HAP-1 (cell line): ENCODE measurements at regions not wholly inside any gene's neighbourhood (a gene's known extent, or its start where the extent isn't known, plus 50 kb on each side); places are given as distances from the start of the nearest gene placed in this dataset.
A peak's percentile ranks its signal among the peaks of the same experiment; 100 is the strongest.

Experiments used
- DNase-seq, 2 experiments: peaks; one replicate each; pipeline ENCODE4 v3.0.0-alpha.2; 2016 to 2020; ENCODE audit warnings: low spot score in 2 of 2
- H3K27me3 ChIP-seq: fragments of 250-450 bp; sonication (Bioruptor Pico); 2 replicates; pipeline ENCODE4 v1.5.1; 2020; ENCODE audit warnings: low read depth, mild to moderate bottlenecking, moderate library complexity
- H3K36me3 ChIP-seq: fragments of 250-450 bp; sonication (Bioruptor Pico); replicated peaks from 2 replicates; pipeline ENCODE4 v1.5.1; 2020; ENCODE audit warnings: mild to moderate bottlenecking
- H3K4me1 ChIP-seq: fragments of 250-450 bp; sonication (Bioruptor Pico); 2 replicates; pipeline ENCODE4 v1.5.1; 2020; ENCODE audit warnings: mild to moderate bottlenecking
- H3K4me3 ChIP-seq: fragments of 250-450 bp; sonication (Bioruptor Pico); 2 replicates; pipeline ENCODE4 v1.5.1; 2020; ENCODE audit warnings: mild to moderate bottlenecking, moderate library complexity
- H3K9me3 ChIP-seq: fragments of 250-450 bp; sonication (Bioruptor Pico); 2 replicates; pipeline ENCODE4 v1.5.1; 2020; ENCODE audit warnings: mild to moderate bottlenecking, moderate library complexity
- in situ Hi-C: fragments of 300-500 bp; cut with MboI; formaldehyde crosslinking; loops from 3 replicates; pipeline ENCODE4 v1.14.3; 2020; ENCODE audit warnings: low sequenced_read_pairs, inconsistent platforms, mixed read lengths

- Histone ChIP-seq H3K9me3 (no peaks in the 10 kb centered on the region), H3K4me1 (peaks cover 25% of the 10 kb centered on the region), H3K4me3 (no peak overlapping the region), H3K36me3 (no peaks in the 10 kb centered on the region), H3K27me3 (no peaks in the 10 kb centered on the region)
- no peak for DNase-seq
- in situ Hi-C loops = no loop called here
Measured at GRCh38 chr3:1527786-1528185, 435.0 kb downstream of the CNTN6 start.

GRCh38 chr3:1528621-1529020, 435.8 kb downstream of the CNTN6 start:
- Histone ChIP-seq H3K36me3 (no peaks in the 10 kb centered on the region), H3K4me3 (no peak overlapping the region), H3K9me3 (no peaks in the 10 kb centered on the region), H3K27me3 (no peaks in the 10 kb centered on the region), H3K4me1 (peaks cover 25% of the 10 kb centered on the region)
- in situ Hi-C loops = no loop called here
- DNase-seq = no peak

- H3K36me3 ChIP-seq = no peaks in the 10 kb centered on the region
- in situ Hi-C loops = no loop called here
- no peak overlapping the region for H3K4me3 ChIP-seq
- no peaks in the 10 kb centered on the region for H3K9me3 ChIP-seq
- DNase-seq = peak; percentile 9 to 65
- H3K4me1 ChIP-seq = peaks cover 25% of the 10 kb centered on the region
- no peaks in the 10 kb centered on the region for H3K27me3 ChIP-seq
Measured at GRCh38 chr3:1529676-1530075, 436.9 kb downstream of the CNTN6 start.

GRCh38 chr3:1531981-1532380, 439.2 kb downstream of the CNTN6 start:
- no peaks in the 10 kb centered on the region for H3K27me3 ChIP-seq
- H3K4me1 ChIP-seq = peaks cover 25% of the 10 kb centered on the region
- no peak overlapping the region for H3K4me3 ChIP-seq
- no peaks in the 10 kb centered on the region for H3K9me3 ChIP-seq
- in situ Hi-C loops = no loop called here
- no peaks in the 10 kb centered on the region for H3K36me3 ChIP-seq
- DNase-seq = no peak

- in situ Hi-C loops = no loop called here
- H3K27me3 ChIP-seq = no peaks in the 10 kb centered on the region
- H3K4me1 ChIP-seq = peaks cover 25% of the 10 kb centered on the region
- no peaks in the 10 kb centered on the region for H3K36me3 ChIP-seq
- no peaks in the 10 kb centered on the region; the same call in 1 of the 2 replicates for H3K9me3 ChIP-seq
- H3K4me3 ChIP-seq = no peak overlapping the region
- no peak for DNase-seq
Measured at GRCh38 chr3:1532935-1533606, 440.2 kb downstream of the CNTN6 start.

GRCh38 chr3:1533763-1534162, 440.9 kb downstream of the CNTN6 start:
- Histone ChIP-seq H3K4me1 (peaks cover 20% of the 10 kb centered on the region), H3K9me3 (no peaks in the 10 kb centered on the region; the same call in 1 of the 2 replicates), H3K36me3 (no peaks in the 10 kb centered on the region), H3K27me3 (no peaks in the 10 kb centered on the region), H3K4me3 (no peak overlapping the region)
- in situ Hi-C loops = no loop called here
- DNase-seq = no peak

- H3K4me3 ChIP-seq = no peak overlapping the region
- H3K36me3 ChIP-seq = no peaks in the 10 kb centered on the region
- H3K4me1 ChIP-seq = peaks cover 15% of the 10 kb centered on the region
- H3K9me3 ChIP-seq = no peaks in the 10 kb centered on the region; the same call in 1 of the 2 replicates
- H3K27me3 ChIP-seq = no peaks in the 10 kb centered on the region
- in situ Hi-C loops = no loop called here
- no peak for DNase-seq
Measured at GRCh38 chr3:1534252-1534651, 441.4 kb downstream of the CNTN6 start.

GRCh38 chr3:1535361-1535760, 442.5 kb downstream of the CNTN6 start:
- Histone ChIP-seq H3K9me3 (no peaks in the 10 kb centered on the region; the same call in 1 of the 2 replicates), H3K27me3 (no peaks in the 10 kb centered on the region), H3K4me1 (peaks cover 8% of the 10 kb centered on the region), H3K4me3 (no peak overlapping the region), H3K36me3 (no peaks in the 10 kb centered on the region)
- no peak for DNase-seq
- in situ Hi-C loops = no loop called here

- H3K36me3 ChIP-seq = no peaks in the 10 kb centered on the region
- DNase-seq = peak; percentile 59 to 74
- in situ Hi-C loops = no loop called here
- H3K9me3 ChIP-seq = no peaks in the 10 kb centered on the region; the same call in 1 of the 2 replicates
- H3K4me3 ChIP-seq = no peak overlapping the region
- no peaks in the 10 kb centered on the region for H3K27me3 ChIP-seq
- peaks cover 9% of the 10 kb centered on the region for H3K4me1 ChIP-seq
Measured at GRCh38 chr3:1540686-1541085, 447.9 kb downstream of the CNTN6 start.

- Histone ChIP-seq H3K4me1 (no peaks in the 10 kb centered on the region), H3K9me3 (no peaks in the 10 kb centered on the region), H3K36me3 (no peaks in the 10 kb centered on the region), H3K4me3 (no peak overlapping the region), H3K27me3 (no peaks in the 10 kb centered on the region)
- no peak for DNase-seq
- in situ Hi-C loops = no loop called here
Measured at GRCh38 chr3:1551741-1552140, 458.9 kb downstream of the CNTN6 start.

GRCh38 chr3:1552831-1553230, 460.0 kb downstream of the CNTN6 start:
- H3K36me3 ChIP-seq = no peaks in the 10 kb centered on the region
- no peak for DNase-seq
- in situ Hi-C loops = no loop called here
- H3K27me3 ChIP-seq = no peaks in the 10 kb centered on the region
- H3K9me3 ChIP-seq = no peaks in the 10 kb centered on the region
- no peak overlapping the region for H3K4me3 ChIP-seq
- no peaks in the 10 kb centered on the region for H3K4me1 ChIP-seq

- H3K9me3 ChIP-seq = no peaks in the 10 kb centered on the region
- no peak for DNase-seq
- H3K36me3 ChIP-seq = no peaks in the 10 kb centered on the region
- no peaks in the 10 kb centered on the region for H3K27me3 ChIP-seq
- H3K4me3 ChIP-seq = no peak overlapping the region
- no peaks in the 10 kb centered on the region for H3K4me1 ChIP-seq
- in situ Hi-C loops = no loop called here
Measured at GRCh38 chr3:1561427-1561826, 468.6 kb downstream of the CNTN6 start.

- Histone ChIP-seq H3K9me3 (no peaks in the 10 kb centered on the region), H3K4me3 (no peak overlapping the region), H3K36me3 (no peaks in the 10 kb centered on the region), H3K27me3 (no peaks in the 10 kb centered on the region), H3K4me1 (peaks cover 7% of the 10 kb centered on the region; the same call in 1 of the 2 replicates)
- no peak for DNase-seq
- in situ Hi-C loops = no loop called here
Measured at GRCh38 chr3:1571736-1572135, 478.9 kb downstream of the CNTN6 start.

GRCh38 chr3:1576047-1576446, 483.2 kb downstream of the CNTN6 start:
- no peaks in the 10 kb centered on the region for H3K36me3 ChIP-seq
- no peak overlapping the region for H3K4me3 ChIP-seq
- no peaks in the 10 kb centered on the region for H3K9me3 ChIP-seq
- in situ Hi-C loops = no loop called here
- no peak for DNase-seq
- H3K4me1 ChIP-seq = no peaks in the 10 kb centered on the region
- H3K27me3 ChIP-seq = no peaks in the 10 kb centered on the region
